ENCODE measurements at regions not wholly inside any gene's neighbourhood (a gene's known extent, or its start where the extent isn't known, plus 50 kb on each side); places are given as distances from the start of the nearest gene placed in this dataset.
"Not testable (repeated sequence)": the region's sequence is repeated elsewhere in the genome, so short reads cannot be mapped to it uniquely, and the experiment has no call there.

GRCh38 chr14:89669193-89669592 lies 252.2 kb upstream of the FOXN3 start:
- H3K4me3 ChIP-seq (ENCODE audit: low read length), result no peak overlapping the region
- H3K36me3 ChIP-seq (ENCODE audit: control insufficient read depth, insufficient read depth, low read length), result no peaks in the 10 kb centered on the region
- no peaks in the 10 kb centered on the region for H3K4me1 ChIP-seq (ENCODE audit: control insufficient read depth, insufficient read depth, low read length)
- no peaks in the 10 kb centered on the region for H3K27me3 Mint-ChIP-seq (ENCODE audit: insufficient read depth)
- no peak overlapping the region for H3K27ac ChIP-seq (ENCODE audit: low read depth, low read length)
- H3K36me3 Mint-ChIP-seq (ENCODE audit: low read depth), result peaks cover 3% of the 10 kb centered on the region
- H3K4me1 Mint-ChIP-seq, result peaks cover 5% of the 10 kb centered on the region
- H3K9me3 Mint-ChIP-seq, result peaks cover 11% of the 10 kb centered on the region
- 93 to 97% methylated on average over 9 to 11 of the region's 11 CpGs for WGBS, 2 experiments (ENCODE audit: insufficient coverage in 1 of 2, insufficient read length in 1 of 2)
- TF ChIP-seq, protein P1, sequence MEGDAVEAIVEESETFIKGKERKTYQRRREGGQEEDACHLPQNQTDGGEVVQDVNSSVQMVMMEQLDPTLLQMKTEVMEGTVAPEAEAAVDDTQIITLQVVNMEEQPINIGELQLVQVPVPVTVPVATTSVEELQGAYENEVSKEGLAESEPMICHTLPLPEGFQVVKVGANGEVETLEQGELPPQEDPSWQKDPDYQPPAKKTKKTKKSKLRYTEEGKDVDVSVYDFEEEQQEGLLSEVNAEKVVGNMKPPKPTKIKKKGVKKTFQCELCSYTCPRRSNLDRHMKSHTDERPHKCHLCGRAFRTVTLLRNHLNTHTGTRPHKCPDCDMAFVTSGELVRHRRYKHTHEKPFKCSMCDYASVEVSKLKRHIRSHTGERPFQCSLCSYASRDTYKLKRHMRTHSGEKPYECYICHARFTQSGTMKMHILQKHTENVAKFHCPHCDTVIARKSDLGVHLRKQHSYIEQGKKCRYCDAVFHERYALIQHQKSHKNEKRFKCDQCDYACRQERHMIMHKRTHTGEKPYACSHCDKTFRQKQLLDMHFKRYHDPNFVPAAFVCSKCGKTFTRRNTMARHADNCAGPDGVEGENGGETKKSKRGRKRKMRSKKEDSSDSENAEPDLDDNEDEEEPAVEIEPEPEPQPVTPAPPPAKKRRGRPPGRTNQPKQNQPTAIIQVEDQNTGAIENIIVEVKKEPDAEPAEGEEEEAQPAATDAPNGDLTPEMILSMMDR (conservative IDR thresholded peaks at IDR 0.05), result no peak
- H3K27me3 ChIP-seq (ENCODE audit: control insufficient read depth, insufficient read depth, low read length, poor library complexity, severe bottlenecking), result no peaks in the 10 kb centered on the region
- H3K4me3 Mint-ChIP-seq, result no peak overlapping the region
- H3K9me3 ChIP-seq (ENCODE audit: control insufficient read depth, low read length), result peaks cover 9% of the 10 kb centered on the region
- no peak for DNase-seq
- H3K27ac Mint-ChIP-seq, result no peak overlapping the region
- H3K9ac ChIP-seq (ENCODE audit: extremely low read depth, low read length, poor library complexity, severe bottlenecking), result no peak overlapping the region

DNA sequence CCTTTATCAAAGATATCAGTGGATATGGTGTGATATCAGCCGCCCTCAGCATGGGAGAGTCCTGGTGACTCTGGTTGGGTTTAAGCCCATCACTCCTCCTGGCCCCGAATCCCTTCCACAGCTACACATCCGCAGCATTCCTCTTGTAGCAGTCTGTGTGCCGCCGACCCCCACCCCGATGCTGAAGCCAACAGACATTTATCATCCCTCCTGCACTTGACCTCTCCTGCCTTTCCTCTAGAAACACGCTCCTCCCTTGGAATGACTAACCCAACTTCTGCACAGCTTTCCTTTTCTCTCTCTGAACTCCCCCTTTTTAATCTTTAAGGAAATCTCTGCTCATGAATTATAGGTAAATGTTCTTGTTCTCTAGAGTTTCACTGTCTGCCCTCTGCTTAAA lies 250.9 kb upstream of the FOXN3 start:
- Mint-ChIP-seq H3K4me1 (peaks cover 5% of the 10 kb centered on the region), H3K9me3 (peaks cover 11% of the 10 kb centered on the region), H3K27ac (no peak overlapping the region), H3K27me3 (ENCODE audit: insufficient read depth) (no peaks in the 10 kb centered on the region), H3K4me3 (no peak overlapping the region), H3K36me3 (ENCODE audit: low read depth) (peaks cover 3% of the 10 kb centered on the region)
- Histone ChIP-seq H3K4me1 (ENCODE audit: control insufficient read depth, insufficient read depth, low read length) (no peaks in the 10 kb centered on the region), H3K9ac (ENCODE audit: extremely low read depth, low read length, poor library complexity, severe bottlenecking) (no peak overlapping the region), H3K9me3 (ENCODE audit: control insufficient read depth, low read length) (peaks cover 9% of the 10 kb centered on the region), H3K27ac (ENCODE audit: low read depth, low read length) (no peak overlapping the region), H3K36me3 (ENCODE audit: control insufficient read depth, insufficient read depth, low read length) (no peaks in the 10 kb centered on the region), H3K27me3 (ENCODE audit: control insufficient read depth, insufficient read depth, low read length, poor library complexity, severe bottlenecking) (no peaks in the 10 kb centered on the region), H3K4me3 (ENCODE audit: low read length) (no peak overlapping the region)
- DNase-seq, result no peak
- 90 to 92% methylated on average over 2 to 7 of the region's 7 CpGs for WGBS, 2 experiments (ENCODE audit: insufficient coverage in 1 of 2, insufficient read length in 1 of 2)
- TF ChIP-seq, protein P1 (conservative IDR thresholded peaks at IDR 0.05), result no peak

- H3K27ac Mint-ChIP-seq; H3K27me3 Mint-ChIP-seq (ENCODE audit: insufficient read depth); H3K4me1 ChIP-seq (ENCODE audit: control insufficient read depth, insufficient read depth, low read length); H3K4me1 Mint-ChIP-seq; H3K27me3 ChIP-seq (ENCODE audit: control insufficient read depth, insufficient read depth, low read length, poor library complexity, severe bottlenecking); DNase-seq; H3K9ac ChIP-seq (ENCODE audit: extremely low read depth, low read length, poor library complexity, severe bottlenecking); H3K9me3 ChIP-seq (ENCODE audit: control insufficient read depth, low read length); H3K36me3 Mint-ChIP-seq (ENCODE audit: low read depth); H3K4me3 Mint-ChIP-seq; H3K27ac ChIP-seq (ENCODE audit: low read depth, low read length); H3K36me3 ChIP-seq (ENCODE audit: control insufficient read depth, insufficient read depth, low read length): not testable (repeated sequence)
- peak overlapping the region; percentile 53 for H3K4me3 ChIP-seq (ENCODE audit: low read length)
- 94 to 96% methylated on average over 6 to 7 of the region's 7 CpGs for WGBS, 2 experiments (ENCODE audit: insufficient coverage in 1 of 2, insufficient read length in 1 of 2)
- peaks cover 11% of the 10 kb centered on the region for H3K9me3 Mint-ChIP-seq
Measured at GRCh38 chr14:89665300-89666081, 248.5 kb upstream of the FOXN3 start.
